ENCODE measurements at regions not wholly inside any gene's neighbourhood (a gene's known extent, or its start where the extent isn't known, plus 50 kb on each side); places are given as distances from the start of the nearest gene placed in this dataset.
"Not testable (repeated sequence)": the region's sequence is repeated elsewhere in the genome, so short reads cannot be mapped to it uniquely, and the experiment has no call there.

DNA sequence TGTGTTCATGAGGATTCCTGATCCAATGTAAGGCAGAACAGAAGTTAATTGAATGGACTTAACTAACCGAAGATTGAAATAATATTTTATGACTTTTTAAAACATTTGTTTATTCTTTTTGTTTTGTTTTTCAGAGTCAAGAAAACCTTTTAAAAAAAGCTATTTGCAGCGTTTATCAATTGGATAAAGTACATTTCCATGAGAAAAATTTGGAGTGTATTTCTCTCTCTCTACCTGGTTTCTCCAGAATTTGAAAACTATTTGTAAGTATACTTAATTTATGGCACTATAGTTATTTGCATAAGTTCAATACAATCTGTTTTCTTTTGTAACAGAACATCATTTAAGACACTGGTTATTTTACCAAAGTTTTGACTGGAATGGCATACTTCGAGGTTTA lies 208.0 kb upstream of the UBL3 start:
- DNase-seq = no peak

DNA sequence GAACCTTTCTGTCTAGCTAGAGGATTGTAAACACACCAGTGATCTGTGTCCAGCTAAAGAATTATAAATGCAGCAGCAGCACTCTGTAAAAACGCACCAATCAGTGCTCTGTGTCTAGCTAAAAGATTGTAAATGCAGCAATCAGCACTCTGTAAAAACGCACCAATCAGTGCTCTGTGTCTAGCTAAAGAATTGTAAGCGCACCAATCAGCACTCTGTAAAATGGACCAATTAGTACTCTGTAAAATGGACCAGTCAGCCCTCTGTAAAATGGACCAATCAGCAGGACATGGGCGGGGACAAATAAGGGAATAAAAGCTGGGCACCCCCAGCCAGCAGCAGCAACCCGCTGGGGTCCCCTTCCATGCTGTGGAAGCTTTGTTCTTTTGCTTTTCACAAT lies 204.1 kb upstream of the UBL3 start:
- DNase-seq = not testable (repeated sequence)

DNA sequence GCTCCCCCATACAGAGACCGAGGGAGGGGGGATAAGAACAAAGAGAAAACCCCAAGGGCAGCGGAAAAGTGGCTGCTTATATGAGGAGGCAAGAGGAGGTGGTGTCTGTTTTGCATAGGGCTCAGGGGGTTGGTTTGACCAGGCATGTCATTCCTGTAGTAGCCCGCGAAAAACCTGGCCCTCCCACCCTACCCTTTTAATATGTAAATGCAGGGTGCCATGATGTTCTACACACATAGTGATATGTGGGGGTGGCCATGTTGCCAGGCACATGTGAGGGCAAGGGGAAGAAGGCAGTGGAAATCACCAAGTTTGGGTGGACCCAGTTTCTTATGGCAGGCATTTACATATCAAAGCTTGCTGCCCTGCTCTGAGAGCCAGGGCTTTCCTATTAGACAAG lies 203.5 kb upstream of the UBL3 start:
- DNase-seq = no peak

GRCh38 chr13:30052120-30052519 lies 201.7 kb upstream of the UBL3 start:
- DNase-seq = no peak

DNA sequence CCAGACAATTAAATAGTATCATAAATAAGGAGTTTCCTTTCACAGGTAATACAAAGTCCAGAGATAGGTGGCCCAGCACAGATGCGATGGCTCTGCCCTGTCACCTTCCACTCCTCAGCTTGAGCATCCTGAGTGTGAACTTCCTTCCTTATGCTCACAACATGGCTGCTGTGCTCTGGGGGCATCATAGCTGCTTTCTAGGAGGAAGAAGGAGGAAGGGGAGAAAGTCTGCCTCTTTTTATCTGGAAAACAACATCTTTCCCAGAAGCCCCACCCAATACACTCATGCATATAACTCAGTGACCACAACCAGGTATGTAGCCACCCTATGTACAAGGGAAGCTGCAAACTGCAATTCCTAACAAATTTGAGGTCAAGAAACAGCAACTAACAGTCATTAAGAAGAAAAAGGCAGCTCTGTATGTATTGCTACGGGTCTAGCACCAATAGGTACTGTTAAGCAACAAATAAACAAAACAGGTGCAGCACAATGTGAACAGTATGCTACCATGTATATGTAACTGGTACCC lies 201.2 kb upstream of the UBL3 start:
- no peak for DNase-seq

DNA sequence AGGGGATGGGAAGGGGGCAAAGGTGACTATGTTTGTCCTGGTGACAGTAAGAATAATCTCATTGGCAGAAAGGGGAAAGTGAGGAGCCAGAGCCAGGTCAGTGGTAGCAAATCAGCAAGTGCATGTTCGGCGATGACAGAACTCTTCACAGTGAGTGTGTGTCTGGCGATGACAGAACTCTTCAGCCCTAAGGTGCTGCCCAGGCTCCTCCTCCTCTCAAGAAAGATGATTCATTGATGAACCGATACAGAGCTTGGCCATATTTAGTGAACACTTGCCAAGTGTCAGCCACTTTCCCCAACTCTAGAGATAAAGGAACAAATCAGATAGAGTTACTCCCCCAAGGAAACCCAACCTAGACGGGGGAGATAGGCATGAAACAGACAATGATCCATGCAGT lies 199.3 kb upstream of the UBL3 start:
- no peak for DNase-seq

GRCh38 chr13:30047154-30047874 lies 196.9 kb upstream of the UBL3 start:
- no peak for DNase-seq

- peak; percentile 25 for DNase-seq
Observed at GRCh38 chr13:30045916-30046704, 195.7 kb upstream of the UBL3 start.

DNA sequence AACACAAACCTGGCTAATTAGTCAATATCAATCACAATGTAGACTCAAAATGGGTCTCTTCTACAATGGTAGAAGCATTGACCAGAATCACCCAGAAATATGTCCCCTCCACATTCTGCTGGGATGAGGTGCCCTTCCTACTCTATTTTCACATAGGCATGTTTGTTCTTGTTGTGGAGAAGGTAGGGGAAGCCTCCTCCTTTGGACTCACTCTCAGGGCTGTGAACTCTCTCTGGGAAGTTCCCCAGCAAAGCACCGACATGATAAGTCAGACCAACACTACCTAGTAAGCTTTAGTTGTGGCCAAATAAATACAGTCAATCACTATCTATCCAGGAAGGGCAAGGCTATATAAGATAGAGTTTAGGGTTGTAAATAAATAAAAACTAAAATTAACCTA lies 194.5 kb upstream of the UBL3 start:
- no peak for DNase-seq

- DNase-seq = no peak
Observed at GRCh38 chr13:30043631-30043925, 193.2 kb upstream of the UBL3 start.

DNA sequence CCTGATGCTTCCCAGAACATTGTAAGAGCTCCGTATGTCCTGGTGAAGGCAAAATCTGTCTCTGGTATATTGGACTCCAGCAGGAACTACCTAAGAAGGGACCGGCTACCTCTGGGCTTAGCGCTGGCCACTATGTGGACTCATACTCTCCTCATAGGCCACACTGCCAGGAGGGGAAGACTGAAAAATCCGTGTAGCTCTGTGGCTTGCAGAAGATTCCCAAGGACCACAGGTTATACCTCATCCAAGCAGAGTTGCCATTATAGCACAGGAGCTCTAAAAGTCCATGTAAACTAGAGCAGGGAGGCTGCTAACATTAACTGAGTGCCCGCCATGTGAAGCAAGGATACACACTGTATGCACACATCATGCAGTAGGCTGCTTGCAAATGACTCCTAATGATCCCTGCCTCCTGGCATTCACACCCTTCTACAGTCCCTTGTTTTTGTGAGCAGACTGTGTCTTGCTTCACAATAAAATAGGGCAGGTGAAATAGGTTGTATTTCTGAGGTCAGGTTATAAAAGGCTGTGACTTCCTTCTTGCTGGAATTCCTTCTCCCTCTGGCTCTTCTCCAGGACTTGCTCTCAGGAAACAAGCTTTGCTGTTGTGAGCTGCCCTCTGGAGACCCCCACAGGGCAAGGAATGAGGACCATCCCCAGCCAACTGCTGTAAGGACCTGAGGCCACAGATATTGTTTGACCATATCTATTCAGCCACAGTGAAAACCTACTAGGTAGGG lies 192.6 kb upstream of the UBL3 start:
- DNase-seq = no peak

GRCh38 chr13:30042272-30042671 lies 191.9 kb upstream of the UBL3 start:
- DNase-seq = peak; percentile 92

- DNase-seq = peak; percentile 98
Observed at GRCh38 chr13:30039511-30039911, 189.1 kb upstream of the UBL3 start.

DNA sequence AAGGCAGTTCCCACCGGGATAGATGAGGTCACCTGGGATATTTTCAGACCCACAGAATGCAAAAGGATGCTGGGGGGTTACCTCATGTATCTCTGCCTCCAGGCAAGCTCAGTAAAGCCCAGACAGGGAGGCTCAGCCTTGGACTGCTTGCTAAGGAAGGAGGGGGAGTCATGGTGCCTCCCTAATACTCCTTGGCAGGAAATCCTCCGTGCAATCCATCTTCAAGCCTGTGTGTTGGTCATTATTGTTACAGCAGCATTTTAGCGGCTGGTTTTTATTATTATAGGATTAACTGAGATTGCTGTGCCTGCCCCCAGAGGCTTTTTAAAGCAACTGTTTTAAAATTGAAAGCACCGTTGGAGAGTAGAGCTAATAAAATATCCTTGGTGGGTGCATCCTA lies 188.5 kb upstream of the UBL3 start:
- DNase-seq = peak; percentile 97

DNA sequence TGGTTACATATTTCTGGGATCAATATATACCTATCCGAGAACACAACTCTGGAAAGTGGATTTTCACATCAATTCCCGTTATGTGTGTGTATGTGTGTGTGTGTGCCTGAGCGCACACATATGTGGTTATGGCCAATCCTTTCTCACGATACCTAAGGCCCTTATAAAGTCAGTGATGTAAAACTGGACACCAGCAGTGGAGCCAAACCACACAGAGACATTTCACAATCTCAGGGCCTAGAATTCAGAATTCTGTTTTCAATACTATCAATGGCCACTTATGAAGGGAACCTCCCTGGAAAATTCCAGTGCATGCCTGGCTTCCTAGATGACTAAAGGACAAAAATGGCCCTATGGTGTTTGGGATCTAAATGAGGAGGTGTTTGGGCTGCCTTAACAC lies 187.3 kb upstream of the UBL3 start:
- no peak for DNase-seq

- DNase-seq = peak; percentile 58
Observed at GRCh38 chr13:30037306-30037705, 186.9 kb upstream of the UBL3 start.

- DNase-seq = peak; percentile 25
Observed at GRCh38 chr13:30034458-30034795, 184.0 kb upstream of the UBL3 start.

DNA sequence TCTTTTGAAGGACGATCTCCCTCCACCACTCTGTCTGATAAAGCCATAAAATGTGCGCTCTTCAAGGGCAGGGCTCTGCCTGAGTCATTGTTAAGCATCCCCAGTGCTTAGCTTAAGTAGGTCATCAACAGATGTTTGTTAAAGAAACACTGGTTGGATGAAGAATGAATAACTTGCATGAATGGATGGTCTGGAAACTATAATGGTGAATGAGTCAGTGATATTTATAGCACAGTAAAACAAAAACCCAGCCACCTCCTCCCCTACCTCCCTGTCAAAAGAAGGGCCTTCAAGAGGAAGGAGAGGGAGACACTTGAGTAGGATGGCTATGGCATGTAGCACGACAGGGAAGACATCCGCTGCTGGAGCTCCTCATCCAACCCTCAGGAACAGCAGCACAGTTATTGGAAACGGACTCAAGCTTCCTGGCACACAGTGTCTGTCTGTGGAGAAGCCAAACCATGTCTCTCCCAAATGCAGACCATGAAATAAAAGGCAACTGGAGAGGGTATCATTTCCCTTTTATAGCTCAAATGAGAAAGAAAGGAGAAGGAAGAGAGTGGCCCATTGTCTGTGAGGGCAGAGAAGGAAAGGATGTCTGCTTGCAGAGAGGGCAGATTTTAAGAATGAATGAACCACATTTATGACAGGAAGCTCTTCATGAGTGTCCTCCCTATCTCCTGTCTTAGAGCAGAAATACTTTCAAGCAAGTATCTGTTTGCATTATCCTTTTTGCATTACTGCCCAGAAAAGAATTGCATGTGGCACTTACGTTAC lies 183.5 kb upstream of the UBL3 start:
- DNase-seq = no peak

- no peak for DNase-seq
Observed at GRCh38 chr13:30032263-30032662, 181.8 kb upstream of the UBL3 start.

DNA sequence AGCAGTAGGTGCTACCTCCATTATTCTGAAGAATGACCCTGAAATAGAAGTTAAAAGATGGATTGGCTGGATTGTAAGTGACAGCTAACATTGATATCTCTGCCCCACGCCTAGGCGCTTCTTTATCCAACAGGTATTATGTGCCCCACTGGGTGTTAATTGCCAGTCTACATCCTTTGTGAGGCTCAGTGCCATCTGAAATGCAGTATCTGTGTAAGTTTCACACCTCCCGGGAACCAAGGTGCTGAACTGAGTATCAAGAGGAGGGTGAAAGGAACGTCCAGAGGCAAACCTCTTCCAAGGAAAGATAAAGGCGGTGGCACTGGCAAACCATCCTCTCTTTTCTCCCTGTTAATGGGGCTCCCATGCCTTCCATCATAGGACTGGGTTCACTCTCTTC lies 181.1 kb upstream of the UBL3 start:
- no peak for DNase-seq

DNA sequence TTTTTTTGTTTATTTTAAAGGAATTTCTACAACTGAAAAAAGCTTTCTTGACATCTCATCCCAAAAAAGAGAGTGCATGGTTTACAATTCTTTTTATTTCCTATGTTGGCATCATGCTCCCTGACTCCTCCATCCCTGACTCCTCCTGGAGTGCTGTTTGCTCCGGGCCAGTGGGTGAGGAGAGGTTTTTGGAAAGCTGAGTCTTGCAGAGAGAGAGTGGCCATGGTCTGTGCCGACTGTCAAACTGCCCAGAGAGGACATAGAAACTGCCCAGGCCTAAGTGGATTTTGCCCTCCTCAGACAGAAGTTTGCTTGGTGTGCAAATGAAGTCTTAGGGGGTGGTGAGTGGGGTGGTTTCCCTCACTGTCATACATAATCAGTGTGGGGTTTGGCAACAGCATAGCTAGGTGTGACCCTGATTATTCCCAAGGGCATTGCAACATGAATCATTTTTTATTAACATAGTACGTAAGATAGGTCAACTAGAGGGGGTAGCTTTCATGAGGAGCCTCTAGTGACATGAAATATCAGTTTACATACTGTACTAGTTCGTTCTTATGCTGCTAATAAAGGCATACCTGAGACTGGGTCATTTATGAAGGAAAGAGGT lies 179.8 kb upstream of the UBL3 start:
- no peak for DNase-seq

DNA sequence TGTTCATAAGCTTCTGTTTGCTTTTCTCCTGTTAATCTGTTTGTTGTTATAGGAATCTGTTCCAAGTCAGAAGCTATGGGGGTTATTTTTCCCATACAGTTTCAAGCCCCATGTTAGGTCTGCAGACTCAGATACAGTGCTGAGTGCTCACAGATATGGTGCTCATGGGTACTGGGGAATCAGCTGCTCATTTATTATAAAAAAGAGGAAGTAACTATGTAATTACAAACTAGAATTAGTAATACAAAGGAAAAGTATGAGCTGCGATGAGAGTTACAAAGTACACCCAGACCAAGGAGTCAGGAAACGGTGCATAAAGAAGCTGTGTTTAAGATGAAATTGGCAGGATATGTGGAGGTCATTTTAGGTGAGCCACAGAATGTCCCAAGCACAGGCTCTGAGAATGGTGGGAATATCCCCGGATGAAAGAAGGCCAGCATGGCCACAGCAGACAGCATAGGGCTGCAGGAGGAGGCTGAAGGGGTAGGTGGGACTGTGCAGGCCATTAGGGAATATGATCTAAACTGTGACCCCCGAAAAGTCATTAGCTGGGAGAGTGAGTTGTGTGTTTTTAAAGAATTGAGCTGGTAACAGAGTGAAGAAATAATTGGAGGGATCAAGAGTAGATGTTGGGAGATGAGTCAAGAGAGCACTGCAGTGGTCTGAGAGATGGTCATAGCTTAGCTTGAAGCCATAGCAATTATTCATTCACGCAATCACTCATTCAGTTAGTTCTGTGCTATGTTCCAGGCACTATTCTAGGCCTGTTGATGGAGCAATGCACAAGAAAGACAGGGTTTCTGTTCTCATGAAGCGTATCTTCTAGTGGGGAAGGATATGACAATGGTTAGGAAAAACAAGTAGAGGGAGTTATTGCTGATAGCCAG lies 177.4 kb upstream of the UBL3 start:
- DNase-seq = no peak
